T47D (cell line): ENCODE measurements at regions not wholly inside any gene's neighbourhood (a gene's known extent, or its start where the extent isn't known, plus 50 kb on each side); places are given as distances from the start of the nearest gene placed in this dataset.
A peak's percentile ranks its signal among the peaks of the same experiment; 100 is the strongest.

Experiments
- DNase-seq, 2 experiments: peaks; one replicate each; pipeline versions ENCODE4 v3.0.0 to v3.0.0-alpha.2; 2011 to 2012; ENCODE audit warnings: low read depth in 1 of 2, low spot score in 1 of 2
- JUND ChIP-seq: IDR thresholded peaks from 2 replicates; pipeline ENCODE4 v1.6.1; 2012; ENCODE audit warnings: low read depth
- in situ Hi-C: cut with HindIII; loops from 2 replicates; pipeline ENCODE4 v1.10.0; 2016; ENCODE audit warnings: low sequenced_read_pairs, low pct_unique_long_range_greater_than_20kb

DNA sequence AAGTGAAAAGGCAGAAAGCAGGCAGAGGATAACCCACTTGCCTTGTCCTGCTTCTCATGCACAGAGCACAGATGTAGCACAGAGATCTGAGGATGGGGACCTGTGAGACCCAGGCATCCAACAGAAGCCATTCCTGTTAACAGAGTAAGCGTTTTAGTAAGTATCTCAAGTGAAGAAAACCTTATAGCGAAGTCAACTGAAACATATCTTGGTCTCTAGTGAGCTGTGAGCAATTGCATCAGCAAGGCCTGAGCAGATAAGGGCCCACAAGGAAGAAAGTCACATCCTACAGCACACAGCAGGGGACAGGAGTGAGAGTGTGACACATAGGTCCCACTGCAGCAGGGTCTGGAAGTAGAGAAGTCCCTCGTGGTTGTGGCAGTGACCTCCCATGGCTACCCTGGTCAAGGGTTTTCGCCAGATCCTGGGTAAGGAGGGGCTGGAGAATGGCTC lies 248.7 kb upstream of the TNP1 start:
- no peak for TF ChIP-seq JUND
- in situ Hi-C loops, result no loop called here
- no peak for DNase-seq

DNA sequence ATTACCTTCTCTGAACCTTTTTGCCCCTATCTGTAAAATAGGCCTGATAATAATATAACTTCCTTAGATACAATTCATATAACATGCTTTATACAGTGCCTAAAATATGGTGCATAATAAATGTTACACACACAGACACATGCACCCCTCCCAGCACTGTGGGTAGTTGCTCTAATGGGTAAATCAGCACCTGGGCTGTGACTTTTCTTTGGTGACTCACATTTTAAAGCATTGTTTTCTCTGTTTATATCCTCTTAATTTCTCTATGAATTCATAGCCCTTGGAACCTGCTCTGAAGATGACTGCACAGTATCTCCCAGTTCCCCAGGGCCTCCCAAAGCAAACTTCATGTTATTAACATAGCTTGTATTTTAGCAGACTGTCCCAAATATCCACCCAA lies 248.2 kb upstream of the TNP1 start:
- in situ Hi-C loops, result no loop called here
- no peak for TF ChIP-seq JUND
- DNase-seq, result no peak

DNA sequence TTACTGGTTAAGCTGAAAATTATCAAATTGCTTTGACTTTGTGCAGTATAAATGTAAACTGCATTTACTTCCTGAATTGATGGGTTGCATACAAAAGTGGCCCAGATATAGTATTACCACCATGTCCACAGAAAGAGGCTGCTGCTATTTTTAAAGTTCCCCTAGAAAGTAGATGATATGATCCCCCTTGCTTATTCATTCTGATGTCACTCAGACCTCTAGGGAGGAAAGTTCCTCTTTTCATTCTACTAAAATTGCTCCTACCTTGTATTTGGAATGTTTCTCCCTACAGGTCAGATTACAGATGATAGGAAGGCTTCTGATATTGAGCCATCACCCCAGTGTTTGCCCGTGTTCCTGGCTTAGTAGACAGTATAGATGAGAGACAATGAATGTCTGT lies 247.6 kb upstream of the TNP1 start:
- in situ Hi-C loops, result no loop called here
- DNase-seq, result no peak
- TF ChIP-seq JUND, result no peak

DNA sequence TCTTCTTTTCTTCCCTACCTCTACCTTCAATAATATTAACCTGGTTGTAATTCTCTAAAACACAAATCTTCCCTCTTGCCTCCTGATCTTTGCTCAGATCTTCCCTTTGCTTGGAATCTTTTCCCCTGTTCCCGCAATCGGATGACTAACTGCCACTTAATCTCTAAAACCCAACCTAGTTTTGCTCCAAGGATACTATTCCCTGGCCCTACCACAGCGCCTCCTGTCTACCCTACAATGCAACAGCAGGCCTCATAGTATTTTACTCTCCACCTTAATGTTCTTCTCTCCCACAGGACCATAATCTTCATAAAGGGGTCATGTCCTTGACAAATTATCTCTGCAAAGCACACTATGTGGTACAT lies 246.8 kb upstream of the TNP1 start:
- no peak for DNase-seq
- TF ChIP-seq JUND, result no peak
- in situ Hi-C loops, result no loop called here

GRCh38 chr2:217105733-217106649 lies 246.1 kb upstream of the TNP1 start:
- TF ChIP-seq JUND, result no peak
- peak in 1 of 2 experiments; percentile 24 for DNase-seq
- in situ Hi-C loops, result no loop called here

GRCh38 chr2:217103752-217104545 lies 244.1 kb upstream of the TNP1 start:
- DNase-seq, result peak in 1 of 2 experiments; percentile 66
- TF ChIP-seq JUND, result no peak
- in situ Hi-C loops, result no loop called here

DNA sequence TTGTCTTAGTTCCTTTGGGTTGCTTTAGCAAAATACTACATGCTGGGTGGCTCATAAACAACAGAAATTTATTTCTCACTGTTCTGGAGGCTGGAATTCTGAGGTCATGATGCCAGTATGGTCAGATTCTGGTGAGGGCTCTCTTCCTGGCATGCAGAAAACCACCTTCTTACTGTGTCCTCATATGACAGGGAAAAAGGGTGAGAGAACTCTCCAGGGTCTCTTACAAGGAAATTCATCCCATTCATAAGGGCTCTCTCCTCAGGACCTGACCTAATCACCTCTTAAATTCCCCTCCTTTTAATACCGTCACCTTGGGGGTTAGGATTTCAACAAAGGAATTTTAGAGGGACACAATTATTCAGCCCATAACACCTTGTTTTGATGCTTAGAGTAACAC lies 243.1 kb upstream of the TNP1 start:
- in situ Hi-C loops, result no loop called here
- no peak for DNase-seq
- no peak for TF ChIP-seq JUND

DNA sequence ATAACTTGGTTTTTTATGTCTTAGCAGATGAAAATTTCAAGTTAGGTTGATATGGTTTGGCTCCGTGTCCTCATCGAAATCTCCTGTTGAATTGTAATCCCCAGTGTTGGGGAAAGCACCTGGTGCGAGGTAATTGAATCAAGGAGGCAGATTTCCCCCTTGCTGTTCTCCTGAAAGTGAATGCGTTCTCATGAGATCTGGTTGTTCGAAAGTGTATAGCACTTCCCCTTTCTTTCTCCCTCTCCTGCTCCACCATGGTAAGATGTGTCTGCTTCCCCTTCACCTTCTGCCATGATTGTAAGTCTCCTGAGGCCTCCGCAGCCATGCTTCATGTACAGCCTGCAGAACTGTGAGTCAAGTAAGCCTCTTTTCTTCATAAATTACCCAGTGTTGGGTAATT lies 242.1 kb upstream of the TNP1 start:
- in situ Hi-C loops, result no loop called here
- no peak for DNase-seq
- no peak for TF ChIP-seq JUND

DNA sequence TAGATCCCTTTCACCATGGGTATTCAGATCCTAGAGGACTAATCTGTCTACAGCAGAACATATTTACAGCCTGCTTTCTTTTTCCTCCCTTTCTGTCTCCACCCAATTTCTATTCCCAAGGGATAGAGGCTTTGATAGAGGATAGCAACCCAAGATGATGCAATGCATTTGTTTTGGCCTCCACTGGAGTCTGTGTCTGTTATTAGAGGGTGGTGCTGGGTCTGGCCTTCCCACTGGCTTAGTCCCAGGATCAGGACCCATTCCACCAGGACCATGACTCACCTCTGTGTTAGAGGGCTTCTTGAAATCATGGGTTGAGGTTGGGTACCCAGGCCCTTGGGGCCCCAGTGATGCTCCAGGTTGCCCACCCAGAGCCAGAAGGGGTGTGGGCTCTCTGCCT lies 239.7 kb upstream of the TNP1 start:
- DNase-seq, result no peak
- no peak for TF ChIP-seq JUND
- in situ Hi-C loops, result no loop called here

- in situ Hi-C loops, result no loop called here
- no peak for TF ChIP-seq JUND
Measured at GRCh38 chr2:217098435-217098834, 238.6 kb upstream of the TNP1 start.

GRCh38 chr2:217097346-217097745 lies 237.5 kb upstream of the TNP1 start:
- in situ Hi-C loops, result no loop called here
- TF ChIP-seq JUND, result no peak
- no peak for DNase-seq

More at GRCh38 chr2:217098435-217098834, 238.6 kb upstream of the TNP1 start:
- DNase-seq, result no peak

DNA sequence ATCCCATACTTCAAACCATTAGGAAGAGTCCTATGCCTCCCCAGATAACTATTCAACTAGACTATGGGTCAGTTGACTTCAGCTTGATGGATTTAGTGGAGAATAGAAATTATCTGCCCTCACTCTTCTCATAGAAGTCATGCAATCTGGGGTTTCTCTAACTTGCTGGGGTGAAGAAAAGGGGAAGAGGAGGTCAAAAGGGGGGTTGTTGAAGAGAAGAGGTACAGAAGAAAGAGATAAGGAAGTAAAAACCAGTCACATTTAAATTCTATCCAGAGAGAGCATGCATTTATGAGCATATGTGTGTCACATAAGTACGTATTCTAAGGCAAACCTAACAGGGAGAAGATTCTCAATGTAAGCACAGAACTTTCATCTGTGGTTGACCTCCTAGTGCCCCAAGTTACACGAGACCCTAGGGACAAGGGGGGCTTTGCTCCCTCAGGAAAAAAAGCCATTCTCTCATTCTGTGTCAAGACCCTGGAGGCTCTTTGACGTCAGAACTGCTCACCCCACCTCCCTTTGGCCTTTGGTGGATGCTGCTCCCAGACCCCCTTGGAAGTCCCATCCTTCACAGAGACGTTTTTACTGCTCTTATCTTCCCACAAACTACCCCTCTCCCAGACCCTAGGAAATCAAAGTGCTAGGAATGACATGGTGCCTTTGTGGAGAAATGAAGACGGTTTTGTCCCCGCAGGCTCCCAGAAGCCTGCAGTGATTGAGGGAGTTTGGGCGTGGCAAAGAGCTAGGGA lies 236.8 kb upstream of the TNP1 start:
- no peak for TF ChIP-seq JUND
- DNase-seq, result no peak
- in situ Hi-C loops, result no loop called here

GRCh38 chr2:217095511-217096205 lies 235.8 kb upstream of the TNP1 start:
- no peak for DNase-seq
- no peak for TF ChIP-seq JUND
- in situ Hi-C loops, result no loop called here
